CD4-positive, alpha-beta T cell treated with Interleukin-21 for 1 hour (primary cell): ENCODE measurements at regions not wholly inside any gene's neighbourhood (a gene's known extent, or its start where the extent isn't known, plus 50 kb on each side); places are given as distances from the start of the nearest gene placed in this dataset.

ENCODE experiments used
- DNase-seq: peaks from one replicate; pipeline ENCODE4 v3.0.0-alpha.2; 2020

GRCh38 chr2:21650569-21650968 lies 526.8 kb downstream of the TDRD15 start:
- no peak for DNase-seq

DNA sequence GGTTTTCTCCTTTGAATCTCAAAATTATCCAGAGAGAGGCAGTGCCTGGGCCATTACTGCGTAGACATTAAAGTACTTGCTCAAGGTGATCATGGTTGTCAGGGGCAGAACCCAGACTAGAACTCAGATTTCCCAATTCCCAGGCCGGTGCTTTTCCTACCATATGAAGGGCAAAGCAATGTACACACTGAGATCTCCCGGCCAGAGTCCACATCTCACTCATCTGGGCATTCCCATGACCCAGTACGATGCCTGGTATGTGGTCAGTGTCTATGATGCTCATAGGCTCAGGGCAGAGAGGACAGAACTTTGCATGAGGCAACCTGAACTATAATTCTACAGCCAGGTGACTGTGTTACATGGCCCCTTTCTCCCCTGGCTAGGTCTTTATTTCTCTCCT lies 531.4 kb downstream of the TDRD15 start:
- DNase-seq = no peak

GRCh38 chr2:21656330-21657075 lies 532.7 kb downstream of the TDRD15 start:
- DNase-seq = no peak

DNA sequence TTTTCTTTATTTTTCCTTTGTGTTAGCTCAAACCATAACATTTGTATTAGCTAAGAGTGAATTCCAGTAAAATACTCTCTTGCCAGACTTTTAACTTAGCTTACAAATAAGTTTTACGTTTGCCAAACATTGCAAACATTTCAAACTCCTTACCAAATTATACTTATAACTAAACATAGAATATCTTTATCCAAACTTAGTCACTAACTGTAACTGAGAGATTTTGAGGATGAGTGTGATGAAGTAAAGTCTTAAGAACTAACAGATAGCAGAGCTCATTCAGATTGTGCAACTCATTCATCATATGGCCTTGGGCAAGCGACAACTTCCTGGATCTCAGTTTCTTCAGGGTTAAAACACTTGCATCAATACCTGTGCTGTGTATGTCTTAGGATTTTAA lies 533.7 kb downstream of the TDRD15 start:
- DNase-seq = no peak

DNA sequence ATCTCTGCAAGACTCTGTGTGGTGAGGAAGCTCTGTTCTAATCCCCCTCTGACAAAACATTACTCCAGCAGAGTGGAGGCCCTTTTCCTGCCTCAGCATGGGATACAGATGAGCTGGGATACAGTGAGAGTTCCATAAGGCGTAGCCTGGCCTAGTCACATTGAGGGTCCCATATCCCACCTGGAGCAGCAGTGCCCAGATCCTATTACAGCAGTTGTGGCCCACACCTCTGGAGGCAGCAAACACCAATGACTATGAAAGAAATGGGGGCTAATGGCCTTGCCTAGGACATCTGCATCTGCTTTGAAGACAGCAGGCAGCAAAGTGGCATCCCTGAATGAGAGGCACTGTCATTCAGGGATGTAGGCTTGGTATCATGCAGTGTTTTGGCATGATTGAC lies 534.5 kb downstream of the TDRD15 start:
- no peak for DNase-seq

GRCh38 chr2:21658907-21659477 lies 535.2 kb downstream of the TDRD15 start:
- no peak for DNase-seq

DNA sequence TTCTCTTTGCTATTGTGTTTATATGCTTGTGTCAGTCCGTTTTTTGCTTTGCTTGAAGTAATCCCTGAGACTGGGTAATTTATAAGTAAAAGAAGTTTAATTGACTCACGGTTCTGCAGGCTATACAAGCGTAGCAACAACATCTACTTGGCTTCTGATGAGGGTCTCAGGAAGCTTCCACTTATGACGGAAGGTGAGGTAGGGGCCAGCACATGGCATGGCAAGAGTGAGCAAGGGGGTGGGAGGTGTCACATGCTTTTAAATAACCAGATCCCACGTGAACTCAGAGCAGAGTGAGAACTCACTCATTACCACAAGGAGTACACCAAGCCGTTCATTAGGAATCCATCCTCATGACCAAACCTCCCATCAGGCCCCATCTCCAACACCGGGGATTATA lies 540.3 kb downstream of the TDRD15 start:
- DNase-seq = no peak

DNA sequence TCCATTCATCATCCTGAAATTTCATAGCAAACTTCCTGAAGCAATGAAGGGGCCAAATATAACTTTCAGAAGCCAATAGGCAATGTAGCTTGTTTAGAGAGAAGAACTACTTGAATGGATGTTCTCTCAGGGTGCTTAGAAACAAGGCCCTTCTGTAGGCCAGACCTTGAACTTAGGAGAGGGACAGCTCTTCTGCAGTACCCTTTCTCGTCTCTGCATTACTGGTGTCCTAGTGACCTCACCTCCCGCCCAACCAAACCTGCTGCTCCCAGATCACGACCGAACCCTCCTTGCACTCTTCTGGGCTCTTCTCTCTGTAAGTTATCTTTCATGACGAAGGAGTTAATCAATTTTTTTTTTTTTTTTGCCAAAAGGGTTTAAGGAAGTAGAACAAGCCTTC lies 543.9 kb downstream of the TDRD15 start:
- no peak for DNase-seq

DNA sequence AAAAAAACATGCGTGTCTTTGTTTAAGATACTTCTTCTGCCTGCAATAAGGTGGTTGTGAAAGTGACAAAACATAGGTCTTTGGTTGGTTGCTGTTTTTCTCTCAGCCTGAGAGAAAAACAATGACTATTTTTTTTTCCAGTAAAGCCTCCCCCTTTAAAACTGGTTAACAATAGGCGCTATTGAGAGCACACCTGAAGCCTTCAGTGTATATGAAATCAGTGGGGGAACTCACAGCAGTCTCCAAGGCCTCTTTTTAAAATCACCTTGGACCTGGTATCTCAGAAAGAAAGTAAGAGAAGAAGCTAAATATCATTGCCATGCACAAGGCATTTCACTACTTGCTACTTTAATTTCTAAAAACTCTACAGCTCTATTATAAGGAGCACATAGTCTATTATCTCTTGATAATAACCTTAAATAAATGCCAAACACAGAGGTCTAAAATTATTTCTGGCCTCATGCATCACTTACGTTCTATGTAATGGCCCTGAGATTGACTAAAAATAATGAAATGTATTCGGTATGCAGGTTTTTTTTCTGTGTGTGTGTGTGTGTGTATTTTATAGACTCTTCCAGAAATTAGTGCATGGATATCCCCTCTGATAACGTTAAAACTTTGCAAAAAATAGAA lies 544.4 kb downstream of the TDRD15 start:
- DNase-seq = no peak

- no peak for DNase-seq
Observed at GRCh38 chr2:21676041-21676440, 552.3 kb downstream of the TDRD15 start.

- DNase-seq = no peak
Observed at GRCh38 chr2:21676676-21677075, 552.9 kb downstream of the TDRD15 start.

- DNase-seq = no peak
Observed at GRCh38 chr2:21683838-21684237, 560.1 kb downstream of the TDRD15 start.

- no peak for DNase-seq
Observed at GRCh38 chr2:21687589-21687988, 563.8 kb downstream of the TDRD15 start.

DNA sequence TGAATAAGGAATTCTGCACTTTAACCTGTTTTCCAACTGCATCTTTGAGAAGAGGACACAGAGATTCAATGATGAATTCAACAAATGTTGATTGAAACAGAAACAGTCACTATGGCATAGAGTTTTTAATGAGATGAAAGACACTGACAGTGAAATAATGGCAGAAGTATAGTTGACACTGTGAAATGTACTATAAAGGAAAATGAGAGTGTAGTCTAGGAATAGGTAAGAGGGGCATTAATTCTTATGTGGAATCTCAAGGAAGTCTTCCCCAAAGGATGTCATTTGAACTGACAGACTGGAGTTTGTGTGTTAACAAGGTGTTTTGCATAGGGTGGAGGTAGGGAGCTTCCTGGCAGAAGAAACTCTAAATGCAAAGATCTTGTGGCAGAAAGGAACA lies 566.2 kb downstream of the TDRD15 start:
- no peak for DNase-seq

- DNase-seq = no peak
Observed at GRCh38 chr2:21693081-21693480, 569.3 kb downstream of the TDRD15 start.

DNA sequence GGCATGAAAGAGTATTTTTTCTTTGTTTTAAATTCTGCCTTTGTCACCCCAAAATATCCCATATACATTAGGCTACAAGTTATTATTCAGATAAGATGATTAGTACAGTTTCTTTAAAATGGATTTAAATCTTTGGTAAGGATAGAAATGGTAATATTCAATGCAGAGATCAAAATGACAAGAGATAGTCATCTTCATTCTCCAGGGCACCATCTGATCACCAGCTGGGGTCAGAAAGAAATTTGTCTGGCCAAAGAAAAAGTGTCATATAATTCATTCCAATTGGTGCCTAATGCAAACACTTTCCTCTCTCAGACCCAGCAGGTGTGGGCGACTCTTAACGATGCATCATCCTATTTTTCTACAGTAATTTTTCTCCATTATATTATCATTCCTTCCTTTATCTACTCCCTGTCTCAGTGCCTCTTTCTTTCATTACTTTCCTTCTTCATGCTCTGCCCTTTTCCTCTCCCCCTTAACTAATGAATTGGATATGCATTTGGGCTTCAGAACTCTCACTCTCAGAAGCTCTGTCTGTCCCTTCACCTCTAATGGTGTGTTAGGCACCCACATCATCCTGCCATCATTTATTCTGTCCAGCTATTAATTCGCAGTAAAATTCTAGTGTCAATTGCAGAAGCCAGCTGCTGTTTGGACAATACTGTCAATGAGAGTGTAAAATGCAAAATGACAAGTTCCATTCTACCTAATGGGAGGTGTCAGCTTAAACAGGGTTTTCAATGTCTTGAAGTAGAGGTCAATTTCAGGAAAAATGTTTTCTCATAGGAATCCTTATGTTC lies 570.5 kb downstream of the TDRD15 start:
- DNase-seq = no peak

DNA sequence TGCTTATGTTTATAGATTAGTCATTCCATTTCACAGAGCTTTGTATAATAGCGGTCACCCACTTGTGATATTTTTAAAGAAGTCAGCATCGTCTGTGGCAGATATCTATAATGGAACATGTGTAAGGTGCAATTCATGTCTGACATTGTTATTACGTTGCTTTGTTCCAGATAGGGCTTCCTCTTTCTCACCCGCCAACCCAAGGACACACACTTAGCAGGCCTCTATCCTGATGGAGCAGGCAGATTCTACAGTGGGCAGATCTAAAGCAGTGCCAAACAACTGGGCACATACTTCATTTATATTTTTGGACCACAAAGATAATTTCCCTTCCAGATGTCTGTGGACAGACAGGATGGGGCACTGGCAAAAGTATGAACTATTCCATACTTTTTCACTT lies 573.1 kb downstream of the TDRD15 start:
- no peak for DNase-seq

DNA sequence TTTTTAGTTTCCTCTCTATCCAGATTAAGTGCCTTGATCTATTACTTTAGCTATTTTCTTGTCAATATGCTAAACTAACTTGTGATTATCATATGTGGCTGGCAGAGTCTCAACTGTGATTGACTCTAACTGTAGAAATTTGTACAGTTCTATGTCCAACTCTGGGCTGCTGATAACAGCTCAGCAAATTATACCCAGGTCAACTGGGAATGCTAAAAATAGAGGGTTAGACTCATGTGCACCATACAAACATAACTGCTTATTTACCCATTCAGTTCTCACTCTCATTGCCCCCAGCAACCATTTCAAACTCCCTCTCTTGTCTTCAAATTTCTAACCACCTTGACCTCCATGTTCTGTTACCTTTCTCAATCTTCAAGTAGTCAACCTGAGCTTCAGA lies 576.9 kb downstream of the TDRD15 start:
- no peak for DNase-seq

- DNase-seq = no peak
Observed at GRCh38 chr2:21710031-21710430, 586.3 kb downstream of the TDRD15 start.

DNA sequence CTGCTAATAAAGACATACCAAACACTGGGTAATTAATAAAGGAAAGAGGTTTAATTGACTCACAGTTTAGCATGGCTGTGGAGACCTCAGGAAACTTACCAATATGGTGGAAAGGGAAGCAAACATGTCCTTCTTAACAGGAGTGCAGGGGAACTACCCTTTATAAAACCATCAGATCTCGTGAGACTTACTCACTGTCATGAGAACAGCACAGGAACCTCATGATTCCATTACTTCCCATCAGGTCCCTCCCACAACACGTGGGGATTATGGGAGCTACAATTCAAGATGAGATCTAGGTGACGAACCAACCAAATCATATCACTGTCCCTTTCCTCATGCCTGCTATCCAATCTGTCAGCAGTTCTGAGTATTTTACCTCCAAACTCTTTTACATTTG lies 586.7 kb downstream of the TDRD15 start:
- DNase-seq = no peak

DNA sequence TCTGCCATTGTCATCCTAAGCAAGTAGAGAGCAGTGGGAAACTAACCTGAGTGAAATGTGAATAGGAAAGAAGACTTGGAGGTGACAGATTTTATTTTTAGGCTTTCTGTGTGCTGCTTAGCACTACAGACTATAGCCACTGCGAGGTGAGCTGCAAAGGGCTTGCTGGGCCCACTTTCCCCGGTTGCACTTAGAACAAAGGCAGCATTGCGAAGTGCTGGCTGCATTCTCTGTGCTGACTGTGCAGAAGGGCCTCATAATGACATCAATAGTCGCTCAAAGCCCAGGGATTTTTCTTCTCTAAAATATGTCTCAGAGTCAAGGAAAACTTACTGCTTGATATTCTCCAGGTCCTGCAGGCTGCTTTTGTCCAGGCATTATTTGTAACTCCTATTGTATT lies 592.1 kb downstream of the TDRD15 start:
- DNase-seq = no peak

DNA sequence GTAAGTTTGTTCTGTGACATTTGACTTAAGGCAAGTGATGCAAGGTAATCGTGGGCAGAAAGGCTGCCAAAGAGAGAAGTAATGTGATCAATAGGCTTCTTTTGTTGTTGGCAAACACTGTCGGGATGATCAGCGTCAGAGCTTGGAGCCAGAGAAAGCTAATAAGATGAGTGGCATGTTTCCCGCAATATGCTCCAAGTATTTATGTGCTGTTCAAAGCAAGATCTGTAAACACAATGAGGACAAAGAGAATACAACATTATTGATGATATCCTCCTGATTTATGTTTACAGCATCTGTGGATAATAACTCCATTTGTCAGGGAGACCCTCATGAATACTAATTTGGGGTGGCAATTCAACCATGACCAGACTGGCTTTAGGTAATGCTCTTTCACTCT lies 603.3 kb downstream of the TDRD15 start:
- no peak for DNase-seq

DNA sequence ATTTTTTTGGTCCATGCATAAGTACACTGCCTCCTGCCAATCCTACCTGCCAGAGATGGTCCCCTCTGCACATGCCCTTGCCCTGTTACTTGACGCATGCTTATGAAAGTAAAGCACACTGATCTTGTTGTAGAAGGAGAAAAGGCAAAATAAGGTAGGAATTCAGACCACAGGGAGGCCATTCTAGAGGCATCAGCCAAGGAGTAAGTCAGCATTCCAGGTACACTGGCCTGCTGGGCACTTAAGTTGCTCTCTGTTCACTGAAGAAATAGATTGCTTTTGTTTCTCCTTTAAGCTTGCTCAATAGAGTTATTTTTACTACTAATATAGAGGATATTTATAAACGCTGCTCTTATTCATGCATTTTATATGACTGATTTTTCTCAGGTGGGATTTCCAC lies 604.4 kb downstream of the TDRD15 start:
- no peak for DNase-seq

DNA sequence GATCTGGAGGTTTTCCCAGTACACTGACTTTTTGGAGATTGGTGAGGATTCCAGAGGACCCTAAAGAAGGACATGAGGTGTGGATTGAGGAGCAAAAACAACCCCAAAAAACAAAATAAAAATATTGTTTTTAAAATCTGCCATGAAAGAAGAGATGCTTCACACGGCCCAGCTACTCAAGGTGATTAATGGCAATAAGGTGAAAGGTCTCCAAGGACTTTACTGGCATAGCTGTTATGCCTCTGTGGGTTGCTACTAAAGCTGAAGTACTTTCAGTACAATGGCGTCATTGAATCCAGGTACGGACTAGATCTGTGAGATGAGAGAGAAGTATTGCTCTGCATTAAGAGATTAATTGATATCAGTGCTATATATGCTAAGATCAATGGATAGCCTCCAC lies 606.4 kb downstream of the TDRD15 start:
- DNase-seq = no peak
